Adrenal gland (tissue), 5 donors: ENCODE measurements at regions not wholly inside any gene's neighbourhood (a gene's known extent, or its start where the extent isn't known, plus 50 kb on each side); places are given as distances from the start of the nearest gene placed in this dataset.
"Not testable (repeated sequence)": the region's sequence is repeated elsewhere in the genome, so short reads cannot be mapped to it uniquely, and the experiment has no call there.

Experiments used
- POLR2A ChIP-seq, 2 donors: fragments of 450-650 bp; IDR thresholded peaks; one replicate each; pipeline ENCODE4 v1.6.1; 2017; ENCODE audit warnings: antibody characterized with exemption in 2 of 2, mild to moderate bottlenecking in 2 of 2, moderate library complexity in 1 of 2
- TF ChIP-seq, protein P1 (sequence below), 6 experiments: fragments of 450-650 bp in 4 of 6; fragments of 200-600 bp in 2 of 6; sonication (generic) in 1 of 6; IDR thresholded peaks; 1 replicate in 5 of 6; 2 replicates in 1 of 6; pipeline versions ENCODE4 v1.5.1 to v1.8.0; 2016 to 2021; ENCODE audit warnings: antibody characterized with exemption in 6 of 6, mild to moderate bottlenecking in 2 of 6, moderate library complexity in 1 of 6
- donor health status: DM: no; HTN: no; CAD: no.

- TF ChIP-seq, protein P1, sequence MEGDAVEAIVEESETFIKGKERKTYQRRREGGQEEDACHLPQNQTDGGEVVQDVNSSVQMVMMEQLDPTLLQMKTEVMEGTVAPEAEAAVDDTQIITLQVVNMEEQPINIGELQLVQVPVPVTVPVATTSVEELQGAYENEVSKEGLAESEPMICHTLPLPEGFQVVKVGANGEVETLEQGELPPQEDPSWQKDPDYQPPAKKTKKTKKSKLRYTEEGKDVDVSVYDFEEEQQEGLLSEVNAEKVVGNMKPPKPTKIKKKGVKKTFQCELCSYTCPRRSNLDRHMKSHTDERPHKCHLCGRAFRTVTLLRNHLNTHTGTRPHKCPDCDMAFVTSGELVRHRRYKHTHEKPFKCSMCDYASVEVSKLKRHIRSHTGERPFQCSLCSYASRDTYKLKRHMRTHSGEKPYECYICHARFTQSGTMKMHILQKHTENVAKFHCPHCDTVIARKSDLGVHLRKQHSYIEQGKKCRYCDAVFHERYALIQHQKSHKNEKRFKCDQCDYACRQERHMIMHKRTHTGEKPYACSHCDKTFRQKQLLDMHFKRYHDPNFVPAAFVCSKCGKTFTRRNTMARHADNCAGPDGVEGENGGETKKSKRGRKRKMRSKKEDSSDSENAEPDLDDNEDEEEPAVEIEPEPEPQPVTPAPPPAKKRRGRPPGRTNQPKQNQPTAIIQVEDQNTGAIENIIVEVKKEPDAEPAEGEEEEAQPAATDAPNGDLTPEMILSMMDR (IDR thresholded peaks at IDR 0.05) = not testable (repeated sequence)
- TF ChIP-seq POLR2A (IDR thresholded peaks at IDR 0.05) = not testable (repeated sequence)
These were observed 173.8 kb upstream of the ZNF521 start for GRCh38 chr18:25525789-25526188.
